ENCODE measurements at regions not wholly inside any gene's neighbourhood (a gene's known extent, or its start where the extent isn't known, plus 50 kb on each side); places are given as distances from the start of the nearest gene placed in this dataset.

- no peak for DNase-seq (ENCODE audit: low spot score)
- intact Hi-C loops (cut with DNase I) = no loop called here
- Histone ChIP-seq H3K27ac (no peak overlapping the region), H3K9me3 (no peaks in the 10 kb centered on the region), H3K4me1 (replicated peaks) (no peaks in the 10 kb centered on the region), H3K36me3 (no peaks in the 10 kb centered on the region), H3K4me3 (no peak overlapping the region), H3K27me3 (replicated peaks; ENCODE audit: insufficient read depth) (no peaks in the 10 kb centered on the region)
- TF ChIP-seq POLR2A (IDR thresholded peaks at IDR 0.05) = no peak
- TF ChIP-seq, protein P1, sequence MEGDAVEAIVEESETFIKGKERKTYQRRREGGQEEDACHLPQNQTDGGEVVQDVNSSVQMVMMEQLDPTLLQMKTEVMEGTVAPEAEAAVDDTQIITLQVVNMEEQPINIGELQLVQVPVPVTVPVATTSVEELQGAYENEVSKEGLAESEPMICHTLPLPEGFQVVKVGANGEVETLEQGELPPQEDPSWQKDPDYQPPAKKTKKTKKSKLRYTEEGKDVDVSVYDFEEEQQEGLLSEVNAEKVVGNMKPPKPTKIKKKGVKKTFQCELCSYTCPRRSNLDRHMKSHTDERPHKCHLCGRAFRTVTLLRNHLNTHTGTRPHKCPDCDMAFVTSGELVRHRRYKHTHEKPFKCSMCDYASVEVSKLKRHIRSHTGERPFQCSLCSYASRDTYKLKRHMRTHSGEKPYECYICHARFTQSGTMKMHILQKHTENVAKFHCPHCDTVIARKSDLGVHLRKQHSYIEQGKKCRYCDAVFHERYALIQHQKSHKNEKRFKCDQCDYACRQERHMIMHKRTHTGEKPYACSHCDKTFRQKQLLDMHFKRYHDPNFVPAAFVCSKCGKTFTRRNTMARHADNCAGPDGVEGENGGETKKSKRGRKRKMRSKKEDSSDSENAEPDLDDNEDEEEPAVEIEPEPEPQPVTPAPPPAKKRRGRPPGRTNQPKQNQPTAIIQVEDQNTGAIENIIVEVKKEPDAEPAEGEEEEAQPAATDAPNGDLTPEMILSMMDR (IDR thresholded peaks at IDR 0.05) = no peak
- TF ChIP-seq POLR2AphosphoS5 (IDR thresholded peaks at IDR 0.05) = no peak
- WGBS = 92% methylated on average over 4 of the region's 4 CpGs
These were observed 102.1 kb upstream of the RAB27B start for GRCh38 chr18:54726143-54726542.

DNA sequence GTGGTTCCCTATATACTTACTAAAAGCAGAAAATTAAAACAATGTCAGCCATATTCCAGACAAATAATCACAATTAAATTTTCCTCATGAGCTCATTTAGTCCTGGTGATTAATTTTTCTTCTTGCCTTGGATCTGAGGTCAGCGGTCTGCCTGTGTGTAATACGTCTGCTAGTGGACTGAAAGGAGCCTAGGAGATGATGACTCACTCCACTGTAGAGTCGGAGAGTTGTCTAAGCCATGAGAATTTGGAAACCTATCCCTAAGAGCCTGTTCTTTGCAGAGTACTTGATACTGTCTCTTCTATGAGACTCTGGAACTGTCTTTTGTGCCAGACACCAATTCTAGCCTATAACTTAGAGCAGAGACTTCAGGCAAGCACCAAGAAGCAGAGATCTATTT lies 94.2 kb upstream of the RAB27B start:
- no peak for DNase-seq (ENCODE audit: low spot score)
- TF ChIP-seq POLR2A (IDR thresholded peaks at IDR 0.05) (no peak), POLR2AphosphoS5 (IDR thresholded peaks at IDR 0.05) (no peak)
- TF ChIP-seq, protein P1 (IDR thresholded peaks at IDR 0.05) = no peak
- intact Hi-C loops (cut with DNase I) = no loop called here
- Histone ChIP-seq H3K9me3 (no peaks in the 10 kb centered on the region), H3K4me1 (replicated peaks) (no peaks in the 10 kb centered on the region), H3K27me3 (replicated peaks; ENCODE audit: insufficient read depth) (no peaks in the 10 kb centered on the region), H3K36me3 (no peaks in the 10 kb centered on the region), H3K27ac (no peak overlapping the region), H3K4me3 (no peak overlapping the region)
- 85% methylated on average over 3 of the region's 3 CpGs for whole genome bisulfite sequencing

DNA sequence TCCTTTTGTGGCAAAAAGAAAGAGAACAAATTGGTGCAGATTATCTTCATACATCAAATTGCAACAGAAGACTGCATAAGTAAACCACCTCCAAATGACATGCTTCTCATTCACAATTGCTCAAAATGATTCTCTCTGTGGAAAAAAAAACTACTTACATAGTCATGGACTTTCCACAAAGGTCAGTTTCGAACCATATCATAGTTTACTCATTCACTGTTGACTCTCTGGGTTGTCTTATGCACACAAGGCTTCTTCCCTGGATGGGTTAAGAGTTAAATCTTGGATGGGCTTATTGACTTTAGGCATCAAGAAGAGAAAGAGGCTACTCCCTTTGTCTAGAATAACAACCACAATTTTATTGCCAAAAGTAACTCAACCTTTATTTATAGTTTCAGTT lies 91.3 kb upstream of the RAB27B start:
- 86% methylated on average over 1 of the region's 1 CpG for WGBS
- no peak for DNase-seq (ENCODE audit: low spot score)
- no peak overlapping the region for H3K4me3 ChIP-seq
- intact Hi-C loops (cut with DNase I) = no loop called here
- H3K27me3 ChIP-seq (replicated peaks; ENCODE audit: insufficient read depth) = no peaks in the 10 kb centered on the region
- no peak overlapping the region for H3K27ac ChIP-seq
- H3K9me3 ChIP-seq = no peaks in the 10 kb centered on the region
- H3K4me1 ChIP-seq (replicated peaks) = no peaks in the 10 kb centered on the region
- TF ChIP-seq POLR2AphosphoS5 (IDR thresholded peaks at IDR 0.05) = no peak
- TF ChIP-seq, protein P1 (IDR thresholded peaks at IDR 0.05) = no peak
- TF ChIP-seq POLR2A (IDR thresholded peaks at IDR 0.05) = no peak
- H3K36me3 ChIP-seq = no peaks in the 10 kb centered on the region

- no peaks in the 10 kb centered on the region for H3K4me1 ChIP-seq (replicated peaks)
- WGBS = 76% methylated on average over 3 of the region's 3 CpGs
- intact Hi-C loops (cut with DNase I) = no loop called here
- no peak overlapping the region for H3K4me3 ChIP-seq
- TF ChIP-seq POLR2AphosphoS5 (IDR thresholded peaks at IDR 0.05) = no peak
- TF ChIP-seq, protein P1 (IDR thresholded peaks at IDR 0.05) = no peak
- H3K27ac ChIP-seq = no peak overlapping the region
- no peaks in the 10 kb centered on the region for H3K36me3 ChIP-seq
- DNase-seq (ENCODE audit: low spot score) = no peak
- no peaks in the 10 kb centered on the region for H3K9me3 ChIP-seq
- no peaks in the 10 kb centered on the region for H3K27me3 ChIP-seq (replicated peaks; ENCODE audit: insufficient read depth)
These were observed 90.3 kb upstream of the RAB27B start for GRCh38 chr18:54737986-54738385.

GRCh38 chr18:54739476-54739875 lies 88.8 kb upstream of the RAB27B start:
- WGBS = 86% methylated on average over 2 of the region's 2 CpGs
- TF ChIP-seq POLR2AphosphoS5 (IDR thresholded peaks at IDR 0.05) = no peak
- TF ChIP-seq POLR2A (IDR thresholded peaks at IDR 0.05) = no peak
- intact Hi-C loops (cut with DNase I) = no loop called here

More at GRCh38 chr18:54739476-54739875, 88.8 kb upstream of the RAB27B start:
- H3K36me3 ChIP-seq = no peaks in the 10 kb centered on the region
- DNase-seq (ENCODE audit: low spot score) = no peak
- H3K4me3 ChIP-seq = no peak overlapping the region
- H3K27ac ChIP-seq = no peak overlapping the region
- H3K4me1 ChIP-seq (replicated peaks) = no peaks in the 10 kb centered on the region
- H3K9me3 ChIP-seq = no peaks in the 10 kb centered on the region
- no peaks in the 10 kb centered on the region for H3K27me3 ChIP-seq (replicated peaks; ENCODE audit: insufficient read depth)

Measured in prostate gland (tissue), 2 donors.